ENCODE measurements at regions not wholly inside any gene's neighbourhood (a gene's known extent, or its start where the extent isn't known, plus 50 kb on each side); places are given as distances from the start of the nearest gene placed in this dataset.

- TF ChIP-seq, protein P1, sequence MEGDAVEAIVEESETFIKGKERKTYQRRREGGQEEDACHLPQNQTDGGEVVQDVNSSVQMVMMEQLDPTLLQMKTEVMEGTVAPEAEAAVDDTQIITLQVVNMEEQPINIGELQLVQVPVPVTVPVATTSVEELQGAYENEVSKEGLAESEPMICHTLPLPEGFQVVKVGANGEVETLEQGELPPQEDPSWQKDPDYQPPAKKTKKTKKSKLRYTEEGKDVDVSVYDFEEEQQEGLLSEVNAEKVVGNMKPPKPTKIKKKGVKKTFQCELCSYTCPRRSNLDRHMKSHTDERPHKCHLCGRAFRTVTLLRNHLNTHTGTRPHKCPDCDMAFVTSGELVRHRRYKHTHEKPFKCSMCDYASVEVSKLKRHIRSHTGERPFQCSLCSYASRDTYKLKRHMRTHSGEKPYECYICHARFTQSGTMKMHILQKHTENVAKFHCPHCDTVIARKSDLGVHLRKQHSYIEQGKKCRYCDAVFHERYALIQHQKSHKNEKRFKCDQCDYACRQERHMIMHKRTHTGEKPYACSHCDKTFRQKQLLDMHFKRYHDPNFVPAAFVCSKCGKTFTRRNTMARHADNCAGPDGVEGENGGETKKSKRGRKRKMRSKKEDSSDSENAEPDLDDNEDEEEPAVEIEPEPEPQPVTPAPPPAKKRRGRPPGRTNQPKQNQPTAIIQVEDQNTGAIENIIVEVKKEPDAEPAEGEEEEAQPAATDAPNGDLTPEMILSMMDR (IDR thresholded peaks at IDR 0.05; ENCODE audit: insufficient read depth, low read length): no peak
- TF ChIP-seq POLR2AphosphoS5 (IDR thresholded peaks at IDR 0.05; ENCODE audit: low read depth): no peak
- TF ChIP-seq REST (IDR thresholded peaks at IDR 0.05; ENCODE audit: insufficient replicate concordance, low read depth): no peak
- TF ChIP-seq GABPA (IDR thresholded peaks at IDR 0.05; ENCODE audit: low read depth): no peak
These were observed 238.0 kb upstream of the FOXN3 start for GRCh38 chr14:89654998-89655397.
